HG02588 (cell line): ENCODE measurements at regions not wholly inside any gene's neighbourhood (a gene's known extent, or its start where the extent isn't known, plus 50 kb on each side); places are given as distances from the start of the nearest gene placed in this dataset.
"Not testable (repeated sequence)": the region's sequence is repeated elsewhere in the genome, so short reads cannot be mapped to it uniquely, and the experiment has no call there.

Experiments used
- ATAC-seq: cut with Tn5 transposase; IDR thresholded peaks from one replicate; pipeline ENCODE4 v1.9.1; 2021; ENCODE audit warnings: mild to moderate bottlenecking, moderate library complexity; ENCODE audit not compliant: unreplicated experiment

DNA sequence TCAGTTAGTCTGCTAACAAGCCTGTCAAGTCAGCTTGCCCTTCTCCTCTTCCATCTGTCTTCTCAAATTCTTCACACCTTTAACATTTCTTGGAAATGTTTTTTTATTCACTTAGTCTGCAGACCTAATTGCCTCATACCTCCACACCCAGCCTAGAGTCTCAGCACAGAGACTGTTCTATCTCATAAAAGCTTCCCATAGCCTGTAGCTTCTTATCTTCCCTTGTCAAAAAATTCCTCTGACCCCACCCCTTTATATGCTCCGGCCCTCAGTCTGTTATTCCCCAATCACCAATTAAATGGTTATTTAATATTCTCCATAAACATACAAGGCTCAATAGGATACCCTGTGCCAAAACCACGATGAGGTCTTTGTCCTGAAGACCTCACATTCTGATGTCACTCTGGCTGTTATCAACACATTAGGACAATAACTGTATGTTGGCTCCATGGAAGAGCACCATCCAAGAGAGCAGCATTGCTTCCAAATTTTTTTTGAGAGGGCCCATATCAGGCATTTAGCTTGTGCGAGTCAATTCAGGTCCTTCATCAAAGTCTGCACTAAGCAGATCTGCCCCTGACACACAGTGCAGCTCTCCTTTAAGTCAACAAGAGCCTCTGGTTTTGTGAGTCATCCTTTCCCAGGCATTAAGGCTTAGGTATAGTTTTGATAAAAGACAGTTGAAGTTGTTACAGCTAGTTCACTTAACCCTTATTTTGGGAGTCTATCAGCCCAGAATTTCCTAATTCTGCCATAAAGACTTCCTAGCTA, 83.2 kb upstream of the TBX18 start:
- no peak for ATAC-seq

DNA sequence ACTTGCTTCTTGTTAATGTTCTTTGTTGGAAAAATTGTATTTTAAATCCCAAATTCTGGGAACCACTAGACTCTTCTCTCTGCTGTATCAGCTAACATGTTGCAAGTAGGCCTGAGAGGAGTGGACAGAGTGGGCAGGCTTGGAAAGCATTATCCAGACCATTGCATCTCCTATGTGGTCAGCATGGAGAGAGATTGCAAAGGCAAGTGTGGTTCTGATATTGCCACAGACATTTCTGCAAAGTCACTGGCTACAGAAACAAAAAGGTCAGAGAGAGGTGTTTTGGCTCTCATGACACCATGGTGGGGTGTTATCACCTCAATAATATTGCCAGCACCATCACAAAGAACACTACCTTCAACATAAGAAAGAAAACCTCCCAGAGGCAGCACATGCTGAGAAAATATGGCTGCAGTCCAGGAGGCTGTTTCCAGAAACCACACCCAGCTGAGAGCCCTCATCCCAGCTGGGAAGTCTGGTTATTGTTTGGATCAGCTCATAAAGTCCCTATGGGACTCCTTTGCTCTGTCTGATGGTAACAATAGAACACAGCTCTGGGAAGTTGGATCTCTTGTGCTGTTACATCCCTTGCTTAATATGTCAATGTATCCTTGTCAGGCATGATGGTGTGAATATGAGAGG, 78.2 kb upstream of the TBX18 start:
- ATAC-seq: no peak

DNA sequence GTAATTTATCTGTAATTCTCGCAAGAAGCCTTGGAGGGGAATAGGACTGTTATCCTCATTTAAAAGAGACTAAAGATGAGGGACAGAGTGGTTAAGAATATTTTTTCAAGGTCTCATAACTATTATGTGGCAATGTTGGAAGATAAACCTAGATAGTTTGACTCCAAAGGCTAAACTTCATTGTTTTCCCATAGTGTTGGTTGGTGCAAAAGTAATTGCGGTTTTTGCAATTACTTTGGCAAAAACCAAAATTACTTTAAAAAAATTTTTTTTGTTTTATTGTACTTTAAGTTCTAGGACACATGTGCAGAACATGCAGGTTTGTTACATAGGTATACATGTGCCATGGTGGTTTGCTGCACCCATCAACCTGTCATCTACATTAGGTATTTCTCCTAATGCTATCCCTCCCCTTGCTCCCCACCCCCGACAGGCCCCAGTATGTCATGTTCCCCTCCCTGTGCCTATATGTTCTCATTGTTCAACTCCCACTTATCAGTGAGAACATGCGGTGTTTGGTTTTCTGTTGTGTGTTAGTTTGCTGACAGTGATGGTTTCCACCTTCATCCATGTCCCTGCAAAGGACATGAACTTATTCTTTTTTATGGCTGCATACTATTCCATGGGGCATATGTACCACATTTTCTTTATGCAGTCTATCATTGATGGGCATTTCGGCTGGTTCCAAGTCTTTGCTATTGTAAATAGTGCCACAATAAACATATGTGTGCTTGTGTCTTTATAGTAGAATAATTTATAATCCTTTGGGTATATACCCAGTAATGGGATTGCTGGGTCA, 72.9 kb upstream of the TBX18 start:
- not testable (repeated sequence) for ATAC-seq

DNA sequence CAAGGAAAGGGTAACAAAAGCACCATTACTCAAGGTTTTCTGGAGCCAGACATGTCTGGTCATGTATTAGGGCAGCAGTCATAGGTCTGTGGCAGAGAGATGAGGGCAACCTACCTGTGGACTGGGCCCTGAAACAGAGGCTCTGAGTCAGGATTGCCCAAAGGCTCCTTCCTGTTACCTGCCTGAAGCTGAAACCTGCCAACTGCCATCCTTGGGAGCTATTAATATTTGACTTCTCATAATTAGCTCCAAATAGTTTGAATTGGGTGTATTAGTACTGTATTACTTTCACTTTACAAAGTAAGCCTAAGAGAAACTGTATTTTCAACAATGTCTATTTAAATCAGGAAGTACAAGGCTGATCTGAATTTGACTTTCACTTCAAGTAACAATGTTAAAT, 72.0 kb upstream of the TBX18 start:
- no peak for ATAC-seq

DNA sequence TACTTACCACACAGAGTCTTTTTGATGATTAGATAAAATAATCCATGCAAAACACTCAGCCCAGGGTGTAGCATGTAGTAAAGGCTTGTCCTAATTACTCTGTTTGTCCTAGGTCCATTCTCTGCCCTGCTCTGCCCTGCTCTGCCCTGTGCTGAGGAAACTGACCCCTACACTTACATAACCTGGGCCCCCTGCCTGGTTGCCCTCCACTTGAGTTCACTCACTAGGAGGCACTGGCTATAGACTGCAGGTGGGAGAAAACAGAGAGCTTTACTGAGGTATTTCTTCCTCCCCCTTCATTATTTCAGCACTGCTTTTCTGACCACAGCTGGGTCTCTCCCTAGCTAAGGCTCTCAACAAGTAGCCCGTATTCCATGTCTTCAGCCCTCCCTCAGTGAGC, 70.9 kb upstream of the TBX18 start:
- ATAC-seq: no peak

DNA sequence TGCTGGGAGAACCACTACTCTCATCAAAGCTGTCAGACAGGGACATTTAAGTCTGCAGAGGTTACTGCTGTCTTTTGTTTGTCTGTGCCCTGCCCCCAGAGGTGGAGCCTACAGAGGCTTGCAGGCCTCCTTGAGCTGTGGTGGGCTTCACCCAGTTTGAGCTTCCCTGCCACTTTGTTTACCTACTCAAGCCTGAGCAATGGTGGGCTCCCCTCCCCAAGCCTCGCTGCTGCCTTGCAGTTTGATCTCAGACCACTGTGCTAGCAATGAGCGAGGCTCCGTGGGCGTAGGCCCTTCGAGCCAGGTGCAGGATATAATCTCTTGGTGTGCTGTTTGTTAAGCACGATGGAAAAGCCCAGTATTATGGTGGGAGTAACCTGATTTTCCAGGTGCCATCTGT, 67.5 kb upstream of the TBX18 start:
- ATAC-seq: not testable (repeated sequence)

DNA sequence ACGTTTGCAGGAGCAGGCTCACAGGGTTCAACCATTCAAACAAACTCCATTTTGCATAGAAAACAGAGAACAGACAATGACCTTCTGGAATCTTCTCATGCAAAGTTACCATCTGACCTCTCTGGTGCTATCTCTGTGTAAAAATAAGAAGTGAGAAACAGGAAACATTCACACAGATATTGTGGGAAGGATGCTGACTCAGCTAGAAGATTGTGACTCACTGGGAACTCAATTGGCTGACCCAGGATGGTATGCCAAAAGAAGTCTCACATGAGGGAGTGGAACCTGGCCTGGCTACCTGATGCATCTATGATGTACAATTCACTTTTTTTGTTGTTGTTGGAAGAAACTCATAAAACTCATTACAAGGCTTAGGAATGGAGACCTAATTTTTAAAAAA, 61.1 kb upstream of the TBX18 start:
- no peak for ATAC-seq

DNA sequence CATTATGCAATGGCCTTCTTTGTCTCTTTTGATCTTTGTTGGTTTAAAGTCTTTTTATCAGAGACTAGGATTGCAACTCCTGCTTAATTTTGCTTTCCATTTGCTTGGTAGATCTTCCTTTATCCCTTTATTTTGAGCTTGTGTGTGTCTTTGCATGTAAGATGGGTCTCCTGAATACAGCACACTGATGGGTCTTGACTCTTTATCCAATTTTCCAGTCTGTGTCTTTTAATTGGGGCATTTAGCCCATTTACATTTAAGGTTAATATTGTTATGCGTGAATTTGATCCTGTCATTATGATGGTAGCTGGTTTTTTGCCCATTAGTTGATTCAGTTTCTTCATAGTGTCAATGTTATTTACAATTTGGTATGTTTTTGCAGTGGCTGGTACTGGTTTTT, 56.9 kb upstream of the TBX18 start:
- not testable (repeated sequence) for ATAC-seq

DNA sequence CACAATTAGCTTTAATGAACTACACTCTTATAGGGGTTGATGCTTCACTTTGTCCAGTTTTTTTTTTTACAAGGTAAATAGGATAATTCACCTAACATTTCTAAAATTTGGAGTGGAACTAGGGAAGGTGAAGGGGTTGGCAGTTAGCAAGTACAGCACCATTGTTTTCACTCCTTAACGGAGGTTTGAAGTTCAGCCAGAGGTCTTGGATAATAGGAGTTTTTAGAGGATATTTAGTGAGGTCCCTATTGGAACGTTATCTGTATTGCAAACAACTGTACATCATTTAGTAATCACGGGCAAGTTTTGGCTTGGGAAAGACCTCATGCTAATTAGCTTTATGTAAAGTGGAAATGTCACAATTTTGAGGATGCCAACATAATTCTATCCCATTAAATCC, 52.3 kb upstream of the TBX18 start:
- ATAC-seq: no peak

DNA sequence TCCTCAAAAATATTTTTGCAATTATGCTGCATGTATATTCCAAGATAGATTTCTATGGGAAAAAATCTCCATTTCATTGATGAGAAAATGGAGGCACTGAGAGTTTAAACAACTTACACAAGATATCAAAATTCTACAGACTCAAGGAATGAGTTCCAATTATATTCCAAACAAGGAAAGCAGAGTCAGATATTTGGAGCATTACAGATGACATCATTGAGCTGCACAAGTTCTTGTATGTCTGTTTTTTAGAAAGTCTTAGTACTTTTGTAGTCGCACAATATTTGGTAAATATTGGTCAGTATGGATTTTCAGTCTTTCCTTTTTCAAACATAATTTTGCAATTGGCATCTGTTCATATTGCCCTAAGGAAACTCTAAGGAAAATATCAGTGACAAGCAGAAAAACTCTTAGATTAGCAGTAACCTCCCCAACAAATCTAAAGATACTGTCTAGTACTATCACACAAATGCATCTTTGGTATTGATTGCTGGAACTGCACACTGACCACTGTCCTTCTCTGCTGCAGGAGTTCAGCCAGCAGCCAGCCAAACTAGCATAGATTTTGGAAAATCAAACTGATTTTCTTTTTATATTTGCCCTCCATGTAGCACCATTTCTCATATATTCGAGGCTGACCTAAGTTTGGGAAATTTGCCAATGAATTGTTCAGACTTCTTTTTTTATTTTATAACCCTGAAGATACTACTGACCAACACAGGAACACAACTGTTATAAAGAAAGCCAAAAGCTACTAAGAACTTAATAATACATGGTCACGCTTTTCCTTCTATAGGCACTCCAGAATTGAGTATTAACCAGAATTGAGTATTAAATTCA, 51.7 kb upstream of the TBX18 start:
- ATAC-seq: no peak
